ENCODE measurements at regions not wholly inside any gene's neighbourhood (a gene's known extent, or its start where the extent isn't known, plus 50 kb on each side); places are given as distances from the start of the nearest gene placed in this dataset.

DNA sequence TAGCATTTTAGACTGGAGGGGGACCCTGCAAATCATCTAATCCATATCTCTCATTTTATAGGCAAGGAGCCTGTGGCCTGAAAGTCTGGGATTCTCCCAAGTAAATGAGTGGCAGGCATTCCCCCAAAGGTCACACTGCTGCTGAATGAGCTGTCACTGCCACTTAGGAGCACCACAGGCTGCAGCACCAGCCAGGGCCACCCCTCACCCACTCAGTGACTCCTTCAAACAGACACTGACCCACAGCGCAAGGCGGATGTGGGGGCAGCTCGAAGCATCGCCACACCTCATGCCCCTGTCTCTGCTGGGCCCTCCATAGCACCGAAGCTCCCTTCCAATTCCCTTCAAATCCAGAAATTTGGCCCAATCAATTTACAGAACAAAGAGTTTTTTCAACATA lies 119.9 kb upstream of the ARID1B start:
- peaks cover 8% of the 10 kb centered on the region for H3K27me3 Mint-ChIP-seq (ENCODE audit: low read depth)
- TF ChIP-seq, protein P1, sequence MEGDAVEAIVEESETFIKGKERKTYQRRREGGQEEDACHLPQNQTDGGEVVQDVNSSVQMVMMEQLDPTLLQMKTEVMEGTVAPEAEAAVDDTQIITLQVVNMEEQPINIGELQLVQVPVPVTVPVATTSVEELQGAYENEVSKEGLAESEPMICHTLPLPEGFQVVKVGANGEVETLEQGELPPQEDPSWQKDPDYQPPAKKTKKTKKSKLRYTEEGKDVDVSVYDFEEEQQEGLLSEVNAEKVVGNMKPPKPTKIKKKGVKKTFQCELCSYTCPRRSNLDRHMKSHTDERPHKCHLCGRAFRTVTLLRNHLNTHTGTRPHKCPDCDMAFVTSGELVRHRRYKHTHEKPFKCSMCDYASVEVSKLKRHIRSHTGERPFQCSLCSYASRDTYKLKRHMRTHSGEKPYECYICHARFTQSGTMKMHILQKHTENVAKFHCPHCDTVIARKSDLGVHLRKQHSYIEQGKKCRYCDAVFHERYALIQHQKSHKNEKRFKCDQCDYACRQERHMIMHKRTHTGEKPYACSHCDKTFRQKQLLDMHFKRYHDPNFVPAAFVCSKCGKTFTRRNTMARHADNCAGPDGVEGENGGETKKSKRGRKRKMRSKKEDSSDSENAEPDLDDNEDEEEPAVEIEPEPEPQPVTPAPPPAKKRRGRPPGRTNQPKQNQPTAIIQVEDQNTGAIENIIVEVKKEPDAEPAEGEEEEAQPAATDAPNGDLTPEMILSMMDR (IDR thresholded peaks at IDR 0.05): no peak
- H3K27ac Mint-ChIP-seq (ENCODE audit: unreplicated experiment): no peak overlapping the region
- peaks cover 6% of the 10 kb centered on the region for H3K4me1 Mint-ChIP-seq (ENCODE audit: low read depth)
- peaks cover 2% of the 10 kb centered on the region for H3K36me3 Mint-ChIP-seq (ENCODE audit: low read depth)
- no peak for DNase-seq (ENCODE audit: low spot score)
- H3K9me3 Mint-ChIP-seq (ENCODE audit: low read depth): no peaks in the 10 kb centered on the region
- H3K4me3 Mint-ChIP-seq (ENCODE audit: unreplicated experiment): no peak overlapping the region

DNA sequence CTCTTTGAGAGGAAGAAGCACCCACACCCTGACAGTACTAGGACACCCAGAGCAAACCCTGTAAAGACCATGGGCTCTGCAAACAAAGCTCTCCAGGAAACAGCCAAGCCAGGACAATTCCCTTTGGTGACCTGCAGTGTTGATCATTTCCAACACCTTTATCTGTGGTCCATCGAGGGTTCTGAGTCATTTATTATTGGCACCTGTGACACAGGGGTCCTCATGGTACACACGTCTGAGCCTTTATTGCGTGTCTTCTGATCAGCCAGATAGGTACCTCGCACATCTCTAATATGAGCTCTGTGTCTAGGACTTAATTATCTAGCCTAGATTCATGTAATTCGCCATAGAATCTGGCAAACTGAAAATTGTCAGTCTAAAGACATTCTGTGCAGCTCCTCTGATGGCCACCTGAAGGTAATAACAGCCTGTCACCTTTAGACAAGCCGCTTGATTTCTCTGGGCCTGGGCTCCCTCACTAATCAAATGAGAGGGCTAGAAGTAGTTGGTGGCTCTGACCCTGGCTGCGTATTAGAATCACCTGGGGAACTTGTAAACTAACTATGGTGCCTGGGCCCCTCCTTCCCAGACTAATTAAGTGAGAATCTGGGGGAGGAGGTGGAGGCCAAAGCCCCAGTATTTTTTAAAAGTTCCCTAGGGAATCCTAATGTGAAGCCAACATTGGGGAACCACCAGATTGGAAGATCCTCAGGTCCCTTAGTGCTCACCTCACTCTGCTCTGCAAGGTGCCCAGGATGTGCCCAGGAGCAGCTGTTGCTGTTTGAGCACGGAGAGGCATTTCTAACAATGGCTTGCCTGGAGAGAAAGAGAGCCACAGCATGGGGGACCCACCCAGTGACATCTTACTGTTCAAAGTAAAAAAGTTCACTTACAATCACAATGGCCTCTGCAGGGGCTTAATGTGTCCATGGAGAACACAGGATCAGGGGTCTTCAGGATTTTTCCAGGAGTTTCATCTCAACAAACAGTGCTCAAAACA lies 122.0 kb upstream of the ARID1B start:
- Mint-ChIP-seq H3K4me1 (ENCODE audit: low read depth) (no peaks in the 10 kb centered on the region), H3K4me3 (ENCODE audit: unreplicated experiment) (no peak overlapping the region), H3K36me3 (ENCODE audit: low read depth) (peaks cover 2% of the 10 kb centered on the region), H3K9me3 (ENCODE audit: low read depth) (peaks cover 5% of the 10 kb centered on the region), H3K27ac (ENCODE audit: unreplicated experiment) (no peak overlapping the region), H3K27me3 (ENCODE audit: low read depth) (peaks cover 8% of the 10 kb centered on the region)
- TF ChIP-seq, protein P1 (IDR thresholded peaks at IDR 0.05): no peak
- no peak for DNase-seq (ENCODE audit: low spot score)

DNA sequence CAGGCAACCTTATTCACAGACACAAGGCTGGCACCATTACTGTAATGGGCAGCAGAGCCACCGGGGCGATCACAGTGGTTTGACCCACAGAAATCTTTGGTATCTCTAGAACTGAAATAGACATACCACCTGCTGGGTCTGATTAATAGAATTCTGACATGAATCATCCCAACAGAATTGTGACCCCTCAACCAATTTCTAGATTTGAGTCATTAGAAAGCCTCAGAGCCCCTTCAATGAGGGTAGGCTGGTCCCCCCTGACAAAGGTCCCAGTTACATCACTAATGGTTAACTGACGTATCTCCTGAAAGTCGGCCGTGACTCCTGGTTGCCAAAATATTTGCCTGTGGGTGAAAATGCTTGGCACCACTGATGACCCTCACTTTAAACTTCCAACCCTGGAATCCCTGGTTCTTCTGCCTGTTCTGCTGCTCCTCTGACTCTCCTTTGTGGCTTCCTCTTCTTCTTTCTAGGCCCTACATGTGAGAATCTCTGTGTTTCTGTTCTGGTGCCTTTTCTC lies 124.9 kb upstream of the ARID1B start:
- Mint-ChIP-seq H3K4me3 (ENCODE audit: unreplicated experiment) (no peak overlapping the region), H3K27me3 (ENCODE audit: low read depth) (peaks cover 7% of the 10 kb centered on the region), H3K9me3 (ENCODE audit: low read depth) (peaks cover 5% of the 10 kb centered on the region), H3K27ac (ENCODE audit: unreplicated experiment) (no peak overlapping the region), H3K4me1 (ENCODE audit: low read depth) (no peaks in the 10 kb centered on the region), H3K36me3 (ENCODE audit: low read depth) (no peaks in the 10 kb centered on the region)
- TF ChIP-seq, protein P1 (IDR thresholded peaks at IDR 0.05): no peak
- no peak for DNase-seq (ENCODE audit: low spot score)

DNA sequence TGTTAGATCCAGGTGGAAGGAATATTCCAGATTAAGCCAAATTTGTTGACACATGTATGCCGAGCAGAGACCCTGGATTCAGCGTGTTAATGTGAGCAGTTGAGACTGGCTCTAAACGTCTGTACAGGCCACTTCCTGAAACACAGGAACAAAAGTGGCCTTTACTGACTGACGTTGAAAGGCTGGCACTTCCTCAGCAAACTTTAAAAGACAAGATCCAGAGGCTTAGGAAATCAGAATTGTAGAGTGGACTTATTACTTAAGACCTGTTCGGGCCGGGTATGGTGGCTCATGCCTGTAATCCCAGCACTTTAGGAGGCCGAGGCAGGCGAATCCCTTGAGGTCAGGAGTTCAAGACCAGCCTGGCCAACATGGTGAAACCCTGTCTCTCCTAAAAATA lies 125.7 kb upstream of the ARID1B start:
- H3K36me3 Mint-ChIP-seq (ENCODE audit: low read depth): no peaks in the 10 kb centered on the region
- no peak for DNase-seq (ENCODE audit: low spot score)
- H3K4me3 Mint-ChIP-seq (ENCODE audit: unreplicated experiment): no peak overlapping the region
- H3K9me3 Mint-ChIP-seq (ENCODE audit: low read depth): peaks cover 5% of the 10 kb centered on the region
- no peaks in the 10 kb centered on the region for H3K4me1 Mint-ChIP-seq (ENCODE audit: low read depth)
- no peak overlapping the region for H3K27ac Mint-ChIP-seq (ENCODE audit: unreplicated experiment)
- peaks cover 10% of the 10 kb centered on the region for H3K27me3 Mint-ChIP-seq (ENCODE audit: low read depth)
- TF ChIP-seq, protein P1 (IDR thresholded peaks at IDR 0.05): no peak

DNA sequence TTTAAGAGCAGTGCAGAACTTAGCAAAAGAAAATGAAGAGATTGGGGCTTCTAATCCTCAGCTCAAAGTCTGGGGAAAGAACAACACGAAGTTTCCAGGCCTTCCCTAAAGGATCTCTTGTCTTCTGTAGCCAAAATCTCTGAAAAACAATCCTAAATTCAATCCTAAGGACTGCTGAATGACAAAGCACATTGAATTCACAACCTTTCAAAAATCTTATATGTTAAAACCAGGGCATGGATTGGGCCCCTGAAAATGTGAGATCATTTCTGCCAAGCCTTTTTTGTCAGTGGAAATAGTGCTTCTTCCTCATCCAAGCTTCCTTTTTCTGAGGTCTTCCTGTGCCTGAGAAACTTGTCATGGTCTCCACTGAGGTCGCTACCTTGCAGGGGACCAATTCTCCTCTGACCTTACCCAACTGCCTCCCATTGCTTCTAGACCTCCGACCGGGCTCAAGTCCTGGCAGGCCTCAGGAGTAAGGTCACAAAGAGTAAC lies 126.2 kb upstream of the ARID1B start:
- H3K27me3 Mint-ChIP-seq (ENCODE audit: low read depth): peaks cover 13% of the 10 kb centered on the region
- H3K4me1 Mint-ChIP-seq (ENCODE audit: low read depth): no peaks in the 10 kb centered on the region
- no peak for DNase-seq (ENCODE audit: low spot score)
- no peak overlapping the region for H3K27ac Mint-ChIP-seq (ENCODE audit: unreplicated experiment)
- H3K9me3 Mint-ChIP-seq (ENCODE audit: low read depth): peaks cover 5% of the 10 kb centered on the region
- no peak overlapping the region for H3K4me3 Mint-ChIP-seq (ENCODE audit: unreplicated experiment)
- H3K36me3 Mint-ChIP-seq (ENCODE audit: low read depth): no peaks in the 10 kb centered on the region
- TF ChIP-seq, protein P1 (IDR thresholded peaks at IDR 0.05): no peak
